Hepatocyte (in vitro differentiated cells): ENCODE measurements at regions not wholly inside any gene's neighbourhood (a gene's known extent, or its start where the extent isn't known, plus 50 kb on each side); places are given as distances from the start of the nearest gene placed in this dataset.

Source experiments
- DNase-seq: peaks from one replicate; pipeline ENCODE4 v3.0.0-alpha.2; 2016; ENCODE audit warnings: low spot score
- H2AFZ ChIP-seq: fragments of 200-600 bp; sonication (generic); 2 replicates; pipeline ENCODE4 v1.6.0; 2016; ENCODE audit warnings: antibody characterized with exemption, mild to moderate bottlenecking
- H3K27ac ChIP-seq: fragments of 200-600 bp; sonication (generic); 2 replicates; pipeline ENCODE4 v1.5.1; 2016; ENCODE audit warnings: mild to moderate bottlenecking
- H3K27me3 ChIP-seq: fragments of 200-600 bp; sonication (generic); 2 replicates; pipeline ENCODE4 v1.6.1; 2016
- H3K36me3 ChIP-seq: fragments of 200-600 bp; sonication (generic); replicated peaks from 2 replicates; pipeline ENCODE4 v1.5.1; 2016; ENCODE audit warnings: low read depth; ENCODE audit not compliant: insufficient read depth
- H3K4me1 ChIP-seq: fragments of 200-600 bp; sonication (generic); 2 replicates; pipeline ENCODE4 v1.5.1; 2016; ENCODE audit warnings: mild to moderate bottlenecking, moderate library complexity; ENCODE audit not compliant: insufficient read depth
- H3K4me2 ChIP-seq: fragments of 200-600 bp; sonication (generic); 2 replicates; pipeline ENCODE4 v1.6.0; 2016
- H3K4me3 ChIP-seq: fragments of 200-600 bp; sonication (generic); 2 replicates; pipeline ENCODE4 v1.5.1; 2016; ENCODE audit warnings: mild to moderate bottlenecking
- H3K79me2 ChIP-seq: fragments of 200-600 bp; sonication (generic); 2 replicates; pipeline ENCODE4 v1.6.0; 2017; ENCODE audit warnings: mild to moderate bottlenecking
- H3K9me2 ChIP-seq: fragments of 200-600 bp; sonication (generic); replicated peaks from 2 replicates; pipeline ENCODE4 v1.6.0; 2017; ENCODE audit warnings: mild to moderate bottlenecking; ENCODE audit not compliant: insufficient read depth
- H3K9me3 ChIP-seq: fragments of 200-600 bp; sonication (generic); 2 replicates; pipeline ENCODE4 v1.5.1; 2016; ENCODE audit warnings: low read depth, mild to moderate bottlenecking
- H4K20me1 ChIP-seq: fragments of 200-600 bp; sonication (generic); 2 replicates; pipeline ENCODE4 v1.6.0; 2016; ENCODE audit warnings: mild to moderate bottlenecking; ENCODE audit not compliant: insufficient read depth, poor library complexity, severe bottlenecking
- CTCF ChIP-seq: fragments of 200-600 bp; sonication (generic); IDR thresholded peaks from 2 replicates; pipeline ENCODE4 v1.5.1; 2016; ENCODE audit warnings: antibody characterized with exemption, mild to moderate bottlenecking; ENCODE audit not compliant: poor library complexity
- EZH2 ChIP-seq: fragments of 200-600 bp; sonication (generic); IDR thresholded peaks from 2 replicates; pipeline ENCODE4 v1.6.1; 2016; ENCODE audit warnings: antibody characterized with exemption, mild to moderate bottlenecking, borderline replicate concordance
- EZH2phosphoT487 ChIP-seq: fragments of 200-600 bp; sonication (generic); IDR thresholded peaks from one replicate; pipeline ENCODE4 v1.6.1; 2018; ENCODE audit warnings: antibody characterized with exemption, mild to moderate bottlenecking, low read depth, moderate library complexity; ENCODE audit not compliant: unreplicated experiment, severe bottlenecking
- WGBS: methylation state at CpG from one replicate; pipeline ENCODE4 v1.1.6; 2016; ENCODE audit warnings: low lambda C conversion rate; ENCODE audit errors: missing lambda C conversion rate; 5-methylcytosine and 5-hydroxymethylcytosine counted together

- Histone ChIP-seq H2AFZ (no peak overlapping the region), H3K36me3 (no peaks in the 10 kb centered on the region), H3K4me2 (no peak overlapping the region), H3K79me2 (no peaks in the 10 kb centered on the region), H3K9me2 (no peaks in the 10 kb centered on the region), H3K27ac (no peak overlapping the region), H3K27me3 (no peaks in the 10 kb centered on the region), H3K4me1 (peaks cover 6% of the 10 kb centered on the region), H4K20me1 (no peaks in the 10 kb centered on the region), H3K4me3 (no peak overlapping the region), H3K9me3 (no peaks in the 10 kb centered on the region)
- DNase-seq: no peak
- TF ChIP-seq EZH2phosphoT487: no peak
- TF ChIP-seq EZH2: no peak
- TF ChIP-seq CTCF: no peak
- 77% methylated on average over 1 of the region's 1 CpG for WGBS
These were observed 135.8 kb upstream of the FN1 start for GRCh38 chr2:215571689-215572088.

DNA sequence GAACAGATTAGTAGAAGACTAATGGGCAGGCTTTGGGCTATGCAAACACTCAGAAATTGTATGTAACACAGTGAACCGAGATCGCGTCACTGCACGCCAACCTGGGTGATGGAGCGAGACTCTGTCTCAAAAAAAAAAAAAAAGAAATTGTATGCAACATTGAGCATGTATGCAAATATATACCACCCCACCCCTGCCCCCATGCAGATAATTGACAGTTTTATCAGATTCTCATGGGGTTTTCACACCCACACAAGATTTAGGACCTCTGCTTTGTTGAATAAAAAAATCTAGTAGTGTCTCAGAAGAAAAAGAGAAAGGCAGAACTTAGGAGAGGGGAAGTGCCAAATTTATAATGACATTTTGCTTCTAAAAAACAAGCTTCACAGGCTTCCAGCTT, 131.6 kb upstream of the FN1 start:
- Histone ChIP-seq H3K9me3 (no peaks in the 10 kb centered on the region), H3K4me3 (no peak overlapping the region), H3K79me2 (no peaks in the 10 kb centered on the region), H3K27me3 (no peaks in the 10 kb centered on the region), H3K27ac (no peak overlapping the region), H3K4me1 (no peaks in the 10 kb centered on the region), H2AFZ (no peak overlapping the region), H3K36me3 (no peaks in the 10 kb centered on the region), H4K20me1 (no peaks in the 10 kb centered on the region), H3K9me2 (no peaks in the 10 kb centered on the region), H3K4me2 (no peak overlapping the region)
- 95% methylated on average over 5 of the region's 5 CpGs for WGBS
- no peak for DNase-seq
- TF ChIP-seq EZH2phosphoT487: no peak
- TF ChIP-seq CTCF: no peak
- no peak for TF ChIP-seq EZH2

DNA sequence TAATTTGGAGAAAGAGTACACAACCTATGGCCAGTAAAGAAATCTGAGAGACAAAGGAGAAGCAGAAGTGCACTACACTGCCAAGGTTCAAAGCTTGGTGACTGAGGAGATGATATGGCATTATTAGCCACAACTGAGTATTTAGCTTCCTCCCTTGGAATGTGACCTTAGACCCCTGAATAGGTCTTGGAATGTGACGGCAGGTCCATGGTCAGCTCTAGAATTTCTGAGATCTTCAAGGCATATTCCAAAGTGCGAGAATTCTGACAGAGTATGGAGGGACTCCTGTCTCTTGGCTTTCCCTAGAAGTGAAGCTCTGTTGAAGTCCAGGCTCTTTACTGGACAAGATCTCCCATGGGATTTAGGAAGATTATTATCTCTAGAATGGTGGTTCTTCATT, 130.0 kb upstream of the FN1 start:
- no peak overlapping the region for H2AFZ ChIP-seq
- DNase-seq: no peak
- no peak overlapping the region for H3K27ac ChIP-seq
- no peaks in the 10 kb centered on the region for H4K20me1 ChIP-seq
- H3K4me1 ChIP-seq: no peaks in the 10 kb centered on the region
- 82% methylated on average over 2 of the region's 2 CpGs for whole genome bisulfite sequencing
- no peak overlapping the region for H3K4me2 ChIP-seq
- H3K36me3 ChIP-seq: no peaks in the 10 kb centered on the region
- no peaks in the 10 kb centered on the region for H3K9me3 ChIP-seq
- no peaks in the 10 kb centered on the region for H3K27me3 ChIP-seq
- H3K4me3 ChIP-seq: no peak overlapping the region
- H3K79me2 ChIP-seq: no peaks in the 10 kb centered on the region
- no peaks in the 10 kb centered on the region for H3K9me2 ChIP-seq
- TF ChIP-seq CTCF: no peak
- no peak for TF ChIP-seq EZH2phosphoT487
- TF ChIP-seq EZH2: no peak

DNA sequence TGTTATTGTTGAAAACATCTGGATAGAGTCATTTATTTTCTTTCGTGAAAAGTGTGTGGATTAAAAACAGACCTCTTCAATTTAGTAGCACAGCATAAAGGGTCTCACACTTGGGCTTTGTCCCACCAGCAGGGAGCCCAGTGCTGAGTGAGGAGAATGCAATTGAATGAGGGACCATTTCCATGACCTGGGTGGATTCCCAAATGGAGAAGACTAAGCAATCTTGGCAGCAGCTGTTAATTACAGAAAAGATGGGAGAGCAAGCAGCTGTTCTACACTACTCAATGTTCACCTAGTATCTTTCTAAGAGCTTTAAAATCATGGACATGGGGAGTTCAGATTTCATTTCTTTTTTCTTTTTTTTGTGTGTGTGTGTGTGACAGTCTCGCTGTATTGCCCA, 121.8 kb upstream of the FN1 start:
- DNase-seq: no peak
- Histone ChIP-seq H3K36me3 (no peaks in the 10 kb centered on the region), H3K9me3 (no peaks in the 10 kb centered on the region), H3K27me3 (no peaks in the 10 kb centered on the region), H3K27ac (no peak overlapping the region), H3K79me2 (no peaks in the 10 kb centered on the region), H3K4me1 (no peaks in the 10 kb centered on the region), H3K4me3 (no peak overlapping the region), H2AFZ (no peak overlapping the region), H3K4me2 (no peak overlapping the region), H4K20me1 (no peaks in the 10 kb centered on the region), H3K9me2 (no peaks in the 10 kb centered on the region)
- 88% methylated on average over 2 of the region's 2 CpGs for WGBS
- no peak for TF ChIP-seq CTCF
- TF ChIP-seq EZH2phosphoT487: no peak
- no peak for TF ChIP-seq EZH2
